Medulla oblongata (tissue), 1 donor: ENCODE measurements at regions not wholly inside any gene's neighbourhood (a gene's known extent, or its start where the extent isn't known, plus 50 kb on each side); places are given as distances from the start of the nearest gene placed in this dataset.
A peak's percentile ranks its signal among the peaks of the same experiment; 100 is the strongest.
"Not testable (repeated sequence)": the region's sequence is repeated elsewhere in the genome, so short reads cannot be mapped to it uniquely, and the experiment has no call there.

Experiments
- DNase-seq: peaks from one replicate; pipeline ENCODE4 v3.0.0-alpha.2; 2015; ENCODE audit errors: extremely low spot score

DNA sequence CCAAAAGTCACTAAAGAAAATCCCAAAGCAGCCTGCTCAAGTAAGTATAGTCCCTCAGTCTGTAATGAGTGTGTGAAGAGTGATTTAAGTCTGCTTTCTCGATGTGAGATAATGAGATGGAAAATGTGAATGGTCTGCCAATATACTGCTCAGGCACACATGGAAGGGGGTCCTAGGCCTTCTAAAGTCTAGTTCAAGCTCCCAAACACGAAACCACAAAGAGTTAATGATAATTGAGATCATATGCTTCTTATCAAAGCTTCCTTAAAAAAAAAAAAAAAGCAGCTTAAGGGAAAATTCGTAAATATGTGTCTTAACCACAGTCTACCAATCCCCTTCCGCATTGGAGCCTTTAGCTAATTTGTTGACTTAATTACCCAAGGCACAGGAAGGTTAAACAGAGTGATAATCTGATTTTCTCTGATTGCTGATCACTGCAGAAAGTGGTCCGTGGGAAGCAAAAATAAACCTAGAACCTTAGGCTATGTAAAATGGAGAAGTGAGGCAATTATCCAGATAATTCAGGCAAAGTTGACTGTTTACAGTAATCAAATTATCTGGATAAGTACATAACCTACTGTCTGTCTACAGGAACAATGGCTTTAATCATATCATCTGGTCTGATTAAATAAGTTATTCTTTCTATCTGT is 172.9 kb downstream of the MBL2 start:
- DNase-seq, result no peak

GRCh38 chr10:52604131-52604530 is 168.5 kb downstream of the MBL2 start:
- not testable (repeated sequence) for DNase-seq

- DNase-seq, result no peak
Measured at GRCh38 chr10:52609071-52609470, 163.5 kb downstream of the MBL2 start.

- no peak for DNase-seq
Measured at GRCh38 chr10:52609626-52610240, 162.9 kb downstream of the MBL2 start.

DNA sequence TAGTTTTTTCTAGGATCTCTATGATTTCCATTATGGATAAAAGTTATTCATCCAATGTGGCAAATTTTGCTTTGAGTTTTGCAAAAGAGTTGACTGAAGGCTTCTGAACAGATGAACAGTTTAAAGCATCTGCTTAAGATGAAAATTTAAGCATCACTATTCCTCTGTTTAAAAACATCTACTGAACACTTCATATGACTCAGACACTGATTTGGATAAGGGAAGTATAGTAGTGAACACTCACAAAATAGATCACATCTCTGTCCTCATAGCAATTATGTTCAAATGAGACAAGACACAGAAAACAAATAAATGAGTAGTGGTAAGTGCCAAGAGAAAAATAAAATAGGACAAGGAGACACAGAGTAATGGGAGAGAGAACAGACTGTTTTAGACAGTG is 157.3 kb downstream of the MBL2 start:
- no peak for DNase-seq

DNA sequence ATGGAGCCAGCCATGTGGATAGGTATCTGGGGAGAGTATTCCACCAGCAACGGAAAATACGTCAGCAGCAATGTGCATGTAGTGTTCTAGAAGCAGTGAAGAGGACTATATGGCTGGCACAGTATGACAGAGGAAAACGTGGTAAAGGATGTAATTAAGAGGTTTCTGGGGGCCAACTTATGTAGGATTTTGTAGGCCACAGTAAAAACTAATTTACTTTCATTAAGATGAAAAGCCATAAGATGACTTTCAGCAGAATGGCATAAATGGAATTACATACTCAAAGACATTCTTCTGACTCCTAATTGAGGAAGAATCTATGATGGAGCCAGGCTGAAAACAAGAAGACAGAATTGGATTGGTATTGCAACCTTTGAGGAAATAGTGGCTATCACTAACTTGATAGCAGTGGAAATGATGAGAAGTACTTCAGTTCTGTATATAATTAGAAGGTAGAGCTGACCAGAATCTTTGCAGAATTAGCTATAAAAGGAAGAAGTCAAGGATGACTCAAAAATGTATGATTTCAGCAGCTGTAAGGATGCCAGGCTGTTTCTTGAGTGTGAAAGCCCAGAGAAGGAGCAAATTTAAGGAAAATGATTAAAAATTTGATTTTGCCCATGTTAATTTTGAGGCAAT is 156.7 kb downstream of the MBL2 start:
- DNase-seq, result no peak

DNA sequence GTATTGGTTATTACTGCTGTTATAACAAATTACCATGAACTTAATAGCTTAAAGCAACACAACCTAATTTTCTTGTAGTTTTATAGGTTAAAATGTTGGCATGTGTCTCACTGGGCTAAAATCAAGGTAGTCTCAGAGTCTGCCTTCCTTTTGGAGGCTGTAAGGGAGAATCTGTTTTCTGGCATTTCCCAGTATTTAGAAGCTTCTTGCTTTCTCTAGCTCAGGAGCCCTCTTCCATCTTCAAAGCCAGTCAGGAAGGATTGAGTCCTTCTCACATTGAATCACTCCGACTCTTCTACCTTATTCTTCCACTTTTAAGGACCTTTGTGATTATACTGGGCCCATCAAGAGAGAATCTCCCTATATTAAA is 156.2 kb downstream of the MBL2 start:
- no peak for DNase-seq

- DNase-seq, result no peak
Measured at GRCh38 chr10:52617346-52617745, 155.2 kb downstream of the MBL2 start.

DNA sequence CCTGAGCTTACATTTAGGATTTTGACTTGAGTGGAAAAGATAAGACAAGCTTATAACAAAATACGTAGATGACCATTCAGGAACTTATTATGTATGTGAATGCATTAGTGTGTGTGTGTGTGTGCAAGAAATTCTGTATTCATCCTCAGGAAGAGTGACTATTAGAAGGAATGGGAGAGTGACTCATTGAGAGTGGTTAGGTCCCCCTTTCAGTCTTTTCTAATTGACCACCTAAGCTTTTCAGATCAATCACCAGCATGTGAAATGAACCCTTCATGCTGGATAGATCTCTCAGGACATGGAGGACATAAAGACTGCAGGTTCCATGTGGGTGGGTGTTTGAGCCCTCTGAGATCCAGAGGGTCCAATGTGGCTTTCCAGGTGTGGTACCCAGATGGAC is 153.5 kb downstream of the MBL2 start:
- no peak for DNase-seq

DNA sequence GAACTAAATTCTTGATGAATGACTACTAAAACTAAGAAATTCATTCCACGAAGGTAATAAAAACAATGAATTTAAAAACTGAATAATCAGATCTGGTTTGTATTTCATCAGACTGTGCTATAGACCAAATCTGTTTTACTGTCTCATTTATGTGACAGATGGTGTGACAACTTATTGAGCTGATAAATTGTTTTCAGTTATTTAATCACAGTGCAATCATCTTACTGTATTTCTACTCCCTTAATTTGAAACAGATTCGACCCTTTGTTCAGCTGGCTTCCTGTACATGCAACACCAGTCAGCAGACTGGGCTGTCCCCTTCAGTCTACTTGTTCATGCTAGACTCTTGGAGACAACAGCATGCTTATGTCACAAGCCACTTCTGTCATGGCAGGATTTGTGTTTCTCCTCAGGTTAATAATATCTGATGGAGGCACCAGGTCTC is 150.9 kb downstream of the MBL2 start:
- DNase-seq, result no peak

DNA sequence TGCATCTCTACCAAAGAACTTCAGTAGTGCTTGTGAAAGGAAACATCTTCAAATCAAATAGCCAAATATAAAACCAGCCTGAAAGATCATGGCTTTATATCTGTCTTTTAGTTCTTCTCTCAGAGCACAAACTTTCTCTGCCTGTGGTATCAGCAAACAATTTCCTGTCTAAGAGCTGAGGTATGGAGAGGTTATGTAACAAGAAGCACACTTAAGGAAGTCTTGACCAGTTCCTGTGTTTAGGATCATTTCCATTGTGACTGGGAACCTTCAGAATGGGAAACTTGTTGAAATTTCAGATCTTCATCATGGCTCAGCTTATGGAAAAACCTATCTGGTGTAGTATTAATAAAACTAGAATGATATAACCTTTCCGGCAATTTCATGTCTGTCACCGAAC is 148.8 kb downstream of the MBL2 start:
- DNase-seq, result no peak

DNA sequence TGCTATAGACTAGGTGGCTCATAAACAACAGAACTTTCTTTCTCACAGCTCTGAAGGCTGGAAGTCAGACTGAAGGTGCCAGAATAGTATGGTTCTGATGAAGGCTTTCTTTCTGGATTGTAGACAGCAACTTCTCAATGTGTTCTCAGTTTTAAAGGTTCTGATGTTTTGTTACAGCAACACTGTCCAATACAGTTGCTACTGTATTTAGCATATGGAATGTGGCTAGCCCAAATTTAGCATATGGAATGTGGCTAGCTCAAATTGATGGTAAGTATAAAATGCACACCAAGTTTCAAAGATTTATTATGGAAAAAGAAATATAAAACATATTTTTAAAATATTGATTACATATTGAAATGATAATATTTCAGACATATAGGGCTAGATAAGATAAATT is 145.3 kb downstream of the MBL2 start:
- no peak for DNase-seq

GRCh38 chr10:52631146-52631545 is 141.4 kb downstream of the MBL2 start:
- no peak for DNase-seq

DNA sequence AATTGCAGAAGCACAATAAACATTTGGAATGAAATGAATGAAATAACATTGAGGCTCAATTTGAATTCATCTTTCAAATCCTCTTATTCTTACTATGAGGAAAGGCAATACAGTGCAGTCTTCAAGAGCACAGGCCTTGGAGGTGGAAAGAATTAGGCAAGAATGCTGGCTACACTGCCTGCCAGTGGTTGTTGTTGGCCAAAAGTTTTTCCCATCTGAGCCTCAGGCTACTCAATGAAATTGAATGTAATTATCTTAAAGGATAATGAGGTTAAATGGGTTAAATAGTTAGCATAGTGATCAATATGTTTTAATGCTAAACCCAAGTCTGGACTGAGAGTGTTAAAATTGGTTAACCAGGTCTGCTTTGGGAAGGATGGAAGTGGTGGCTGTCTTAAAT is 140.9 kb downstream of the MBL2 start:
- no peak for DNase-seq

- no peak for DNase-seq
Measured at GRCh38 chr10:52632591-52632990, 140.0 kb downstream of the MBL2 start.

- DNase-seq, result no peak
Measured at GRCh38 chr10:52633266-52633665, 139.3 kb downstream of the MBL2 start.

- DNase-seq, result no peak
Measured at GRCh38 chr10:52635651-52636050, 136.9 kb downstream of the MBL2 start.

GRCh38 chr10:52636874-52637273 is 135.7 kb downstream of the MBL2 start:
- no peak for DNase-seq

DNA sequence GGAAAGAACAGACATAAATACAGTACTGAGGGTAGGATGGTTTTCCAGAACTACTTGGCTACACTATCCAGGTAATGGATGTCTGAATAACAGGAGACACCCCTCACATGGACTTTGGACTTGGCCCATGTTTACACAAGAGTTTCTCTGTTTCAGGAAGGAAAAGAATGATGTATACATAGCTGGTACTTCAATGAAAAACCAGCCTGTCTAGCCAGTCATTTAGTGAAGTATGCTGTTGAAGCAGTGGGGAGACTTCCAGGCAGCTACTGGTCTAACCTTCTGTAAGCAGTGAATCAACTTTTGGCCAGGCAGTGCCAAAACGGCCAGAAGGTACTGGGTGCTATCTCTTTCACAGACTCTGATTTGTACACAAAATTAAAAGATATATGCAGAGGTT is 135.0 kb downstream of the MBL2 start:
- DNase-seq, result no peak

GRCh38 chr10:52639652-52640051 is 132.9 kb downstream of the MBL2 start:
- DNase-seq, result no peak

GRCh38 chr10:52642208-52642607 is 130.4 kb downstream of the MBL2 start:
- no peak for DNase-seq

DNA sequence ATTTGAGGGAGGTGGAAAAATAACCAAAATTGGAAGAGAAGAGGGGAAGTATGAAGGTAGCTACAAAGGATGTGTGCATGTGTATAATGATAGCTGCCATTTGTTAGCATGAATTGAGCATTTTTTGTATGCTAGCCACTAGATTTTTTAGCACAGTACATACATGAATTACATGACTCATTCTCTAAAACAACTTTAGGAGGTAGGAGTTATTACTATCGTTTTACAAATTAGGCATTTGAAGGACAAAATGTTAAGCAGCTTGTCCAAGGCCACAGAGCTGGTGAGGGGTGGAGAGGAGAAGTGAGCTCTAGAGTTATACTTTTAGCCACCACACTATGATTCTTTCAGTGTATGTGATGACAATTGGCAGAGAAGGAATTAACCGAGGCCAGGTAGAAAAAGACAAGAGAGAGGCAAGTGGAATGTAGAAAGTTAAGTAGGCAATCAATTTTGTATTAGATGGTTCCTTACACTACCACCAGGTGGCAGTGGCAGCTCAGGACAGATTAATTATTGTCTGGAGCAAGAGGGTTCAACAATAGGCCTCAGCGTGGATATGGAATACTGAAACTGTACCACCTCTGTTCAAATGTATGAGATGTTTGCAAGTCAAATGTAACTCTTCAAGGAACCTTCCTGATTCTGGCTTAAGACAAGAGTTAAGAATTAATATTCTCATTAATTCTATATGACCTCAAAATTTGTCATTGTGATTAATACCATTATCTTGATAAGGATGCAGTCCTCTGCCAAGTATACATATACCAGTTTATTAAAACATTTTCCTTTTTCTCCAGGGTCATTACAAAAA is 128.0 kb downstream of the MBL2 start:
- DNase-seq, result peak; percentile 78
